Smooth muscle cell (in vitro differentiated cells): ENCODE measurements at regions not wholly inside any gene's neighbourhood (a gene's known extent, or its start where the extent isn't known, plus 50 kb on each side); places are given as distances from the start of the nearest gene placed in this dataset.

Experiments
- DNase-seq: peaks from one replicate; lab custom pipeline; 2025; ENCODE audit not compliant: unreplicated experiment; lab: John Stamatoyannopoulos, UW
- H2AFZ ChIP-seq: fragments of 200-600 bp; sonication (generic); 2 replicates; pipeline ENCODE4 v1.6.0; 2016; ENCODE audit warnings: antibody characterized with exemption, low read depth, mild to moderate bottlenecking
- H3F3A ChIP-seq: fragments of 200-600 bp; sonication (generic); 2 replicates; pipeline ENCODE4 v1.6.0; 2017; ENCODE audit warnings: antibody characterized with exemption, low read depth
- H3K27ac ChIP-seq: fragments of 200-600 bp; sonication (generic); 2 replicates; pipeline ENCODE4 v1.5.1; 2016; ENCODE audit warnings: low read depth, mild to moderate bottlenecking
- H3K27me3 ChIP-seq: fragments of 200-600 bp; sonication (generic); 2 replicates; pipeline ENCODE4 v1.6.1; 2016; ENCODE audit warnings: low read depth, mild to moderate bottlenecking
- H3K36me3 ChIP-seq: fragments of 200-600 bp; sonication (generic); 2 replicates; pipeline ENCODE4 v1.5.1; 2016; ENCODE audit warnings: low read depth
- H3K4me1 ChIP-seq: fragments of 200-600 bp; sonication (generic); 2 replicates; pipeline ENCODE4 v1.5.1; 2016; ENCODE audit warnings: low read depth
- H3K4me2 ChIP-seq: fragments of 200-600 bp; sonication (generic); 2 replicates; pipeline ENCODE4 v1.6.0; 2016; ENCODE audit warnings: mild to moderate bottlenecking
- H3K4me3 ChIP-seq: fragments of 200-600 bp; sonication (generic); 2 replicates; pipeline ENCODE4 v1.5.1; 2016; ENCODE audit warnings: mild to moderate bottlenecking
- H3K79me2 ChIP-seq: fragments of 200-600 bp; sonication (generic); 2 replicates; pipeline ENCODE4 v1.6.0; 2016; ENCODE audit warnings: low read depth, mild to moderate bottlenecking
- H3K9ac ChIP-seq: fragments of 200-600 bp; sonication (generic); 2 replicates; pipeline ENCODE4 v1.6.0; 2016; ENCODE audit warnings: low read depth
- H3K9me3 ChIP-seq: fragments of 200-600 bp; sonication (generic); replicated peaks from 2 replicates; pipeline ENCODE4 v1.5.1; 2016; ENCODE audit warnings: low read depth
- H4K20me1 ChIP-seq: fragments of 200-600 bp; sonication (generic); 2 replicates; pipeline ENCODE4 v1.6.0; 2016; ENCODE audit warnings: low read depth
- WGBS: methylation state at CpG from one replicate; pipeline ENCODE4 v1.1.7; 2016; ENCODE audit warnings: low lambda C conversion rate; 5-methylcytosine and 5-hydroxymethylcytosine counted together
- TF ChIP-seq, protein P1 (sequence below): fragments of 200-600 bp; sonication (generic); IDR thresholded peaks from 2 replicates; pipeline ENCODE4 v1.5.1; 2017; ENCODE audit warnings: borderline replicate concordance, mild to moderate bottlenecking, antibody characterized with exemption; ENCODE audit not compliant: insufficient read depth, poor library complexity, severe bottlenecking

DNA sequence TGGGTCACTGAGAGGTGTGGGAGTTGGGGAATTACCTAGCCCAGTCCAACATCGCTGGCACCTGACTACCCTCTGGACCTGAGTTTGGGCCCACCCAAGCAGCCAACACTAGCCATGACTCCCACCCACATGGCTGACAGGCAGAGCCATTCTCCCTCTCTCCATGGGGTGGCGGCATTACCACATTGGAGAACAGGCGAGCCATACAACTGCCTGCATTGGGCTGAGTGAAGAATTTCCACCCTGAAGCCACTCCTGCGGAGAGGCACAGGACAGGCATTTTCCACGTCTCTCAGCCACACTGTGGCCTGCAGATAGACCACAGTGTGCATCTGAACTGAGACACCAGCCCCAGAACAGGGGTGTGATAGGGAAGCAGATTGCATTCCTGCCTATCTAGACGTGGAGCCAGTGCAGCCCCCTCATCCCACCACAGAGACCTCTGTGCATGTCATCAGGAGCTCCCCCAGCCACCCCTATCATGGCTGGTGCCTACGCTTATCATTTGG, 58.2 kb upstream of the ANTXRL start:
- no peaks in the 10 kb centered on the region for H3K79me2 ChIP-seq
- peak; percentile 13 for DNase-seq
- TF ChIP-seq, protein P1, sequence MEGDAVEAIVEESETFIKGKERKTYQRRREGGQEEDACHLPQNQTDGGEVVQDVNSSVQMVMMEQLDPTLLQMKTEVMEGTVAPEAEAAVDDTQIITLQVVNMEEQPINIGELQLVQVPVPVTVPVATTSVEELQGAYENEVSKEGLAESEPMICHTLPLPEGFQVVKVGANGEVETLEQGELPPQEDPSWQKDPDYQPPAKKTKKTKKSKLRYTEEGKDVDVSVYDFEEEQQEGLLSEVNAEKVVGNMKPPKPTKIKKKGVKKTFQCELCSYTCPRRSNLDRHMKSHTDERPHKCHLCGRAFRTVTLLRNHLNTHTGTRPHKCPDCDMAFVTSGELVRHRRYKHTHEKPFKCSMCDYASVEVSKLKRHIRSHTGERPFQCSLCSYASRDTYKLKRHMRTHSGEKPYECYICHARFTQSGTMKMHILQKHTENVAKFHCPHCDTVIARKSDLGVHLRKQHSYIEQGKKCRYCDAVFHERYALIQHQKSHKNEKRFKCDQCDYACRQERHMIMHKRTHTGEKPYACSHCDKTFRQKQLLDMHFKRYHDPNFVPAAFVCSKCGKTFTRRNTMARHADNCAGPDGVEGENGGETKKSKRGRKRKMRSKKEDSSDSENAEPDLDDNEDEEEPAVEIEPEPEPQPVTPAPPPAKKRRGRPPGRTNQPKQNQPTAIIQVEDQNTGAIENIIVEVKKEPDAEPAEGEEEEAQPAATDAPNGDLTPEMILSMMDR = peak; percentile 83
- H2AFZ ChIP-seq = no peak overlapping the region
- no peaks in the 10 kb centered on the region for H4K20me1 ChIP-seq
- H3K9me3 ChIP-seq = no peaks in the 10 kb centered on the region
- H3K4me3 ChIP-seq = no peak overlapping the region
- no peaks in the 10 kb centered on the region for H3K36me3 ChIP-seq
- no peak overlapping the region for H3K4me2 ChIP-seq
- 17% methylated on average over 7 of the region's 7 CpGs for WGBS
- no peak overlapping the region for H3K27ac ChIP-seq
- H3K27me3 ChIP-seq = no peaks in the 10 kb centered on the region
- no peak overlapping the region for H3K9ac ChIP-seq
- H3K4me1 ChIP-seq = no peaks in the 10 kb centered on the region
- H3F3A ChIP-seq = no peaks in the 10 kb centered on the region

DNA sequence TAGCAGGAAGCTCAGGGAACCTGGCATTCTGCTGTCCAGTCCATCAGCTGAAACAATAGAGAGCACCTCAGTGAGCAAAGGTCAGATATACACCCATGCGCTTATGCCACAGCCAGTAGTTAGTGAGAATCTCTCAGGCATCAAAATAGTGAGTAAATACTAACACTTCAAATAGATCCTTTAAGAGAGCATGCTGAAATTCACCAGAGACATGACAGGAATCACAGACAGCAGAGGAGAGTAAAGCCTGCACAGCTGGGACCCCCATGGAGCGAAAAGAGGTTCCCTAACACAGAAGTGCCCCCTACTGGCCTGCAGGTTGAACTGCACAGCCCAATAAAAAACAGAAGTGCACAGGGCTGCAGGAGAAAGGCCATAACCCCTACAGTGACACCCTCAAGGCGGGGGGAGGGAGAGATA, 57.6 kb upstream of the ANTXRL start:
- no peaks in the 10 kb centered on the region for H4K20me1 ChIP-seq
- H2AFZ ChIP-seq = no peak overlapping the region
- no peaks in the 10 kb centered on the region for H3K27me3 ChIP-seq
- no peaks in the 10 kb centered on the region for H3K36me3 ChIP-seq
- WGBS = 46% methylated on average over 3 of the region's 3 CpGs
- H3K4me2 ChIP-seq = no peak overlapping the region
- H3K9me3 ChIP-seq = no peaks in the 10 kb centered on the region
- H3K9ac ChIP-seq = no peak overlapping the region
- no peaks in the 10 kb centered on the region for H3K4me1 ChIP-seq
- no peak for DNase-seq
- no peak overlapping the region for H3K4me3 ChIP-seq
- no peaks in the 10 kb centered on the region for H3K79me2 ChIP-seq
- TF ChIP-seq, protein P1 = peak; percentile 58
- H3F3A ChIP-seq = no peaks in the 10 kb centered on the region
- H3K27ac ChIP-seq = no peak overlapping the region

DNA sequence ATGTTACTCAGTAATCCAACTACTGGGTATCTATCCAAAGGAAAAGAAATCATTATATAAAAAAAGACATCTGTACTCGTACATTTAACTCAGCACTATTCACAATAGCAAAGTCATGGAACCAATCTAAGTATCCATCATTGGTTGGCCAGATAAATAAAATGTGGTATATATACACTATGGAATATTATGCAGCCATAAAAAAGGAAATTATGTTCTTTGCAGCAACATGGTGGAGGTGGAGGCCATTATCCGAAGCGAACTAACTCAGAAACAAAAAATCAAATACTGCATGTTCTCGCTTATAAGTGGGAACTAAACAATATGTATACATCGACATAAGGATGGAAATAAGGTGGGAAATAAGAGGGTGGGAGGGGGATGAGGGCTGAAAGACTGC, 56.2 kb upstream of the ANTXRL start:
- no peak overlapping the region for H2AFZ ChIP-seq
- H3K9ac ChIP-seq = no peak overlapping the region
- no peak overlapping the region for H3K4me2 ChIP-seq
- H4K20me1 ChIP-seq = no peaks in the 10 kb centered on the region
- no peaks in the 10 kb centered on the region for H3F3A ChIP-seq
- no peaks in the 10 kb centered on the region for H3K9me3 ChIP-seq
- no peaks in the 10 kb centered on the region for H3K36me3 ChIP-seq
- H3K27me3 ChIP-seq = no peaks in the 10 kb centered on the region
- no peak overlapping the region for H3K4me3 ChIP-seq
- no peaks in the 10 kb centered on the region for H3K4me1 ChIP-seq
- TF ChIP-seq, protein P1 = no peak
- H3K27ac ChIP-seq = no peak overlapping the region
- WGBS = 96% methylated on average over 5 of the region's 5 CpGs
- DNase-seq = no peak
- H3K79me2 ChIP-seq = no peaks in the 10 kb centered on the region

DNA sequence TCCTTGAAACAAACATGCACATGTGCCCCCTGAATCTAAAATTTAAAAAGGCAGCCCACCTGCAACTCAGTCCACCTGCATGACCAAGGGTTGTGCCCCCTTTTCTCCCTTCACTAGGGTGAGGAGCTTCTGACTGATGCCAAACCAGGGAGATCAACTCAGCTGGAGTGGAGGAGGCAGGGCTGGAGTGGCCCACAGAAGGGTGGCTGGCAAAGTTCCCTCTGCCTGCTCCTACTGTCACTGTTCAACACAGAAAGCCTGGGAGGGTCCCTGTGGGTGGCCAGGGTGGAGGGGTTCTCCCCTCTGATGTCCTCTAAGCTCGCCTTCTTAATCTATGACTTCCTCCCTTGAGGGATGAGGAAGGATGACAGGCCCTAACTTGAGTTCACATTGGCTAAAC, 55.7 kb upstream of the ANTXRL start:
- H3K4me2 ChIP-seq = no peak overlapping the region
- H3K4me3 ChIP-seq = no peak overlapping the region
- TF ChIP-seq, protein P1 = no peak
- no peak overlapping the region for H3K27ac ChIP-seq
- WGBS = 82% methylated on average over 1 of the region's 1 CpG
- H3K27me3 ChIP-seq = no peaks in the 10 kb centered on the region
- H3K4me1 ChIP-seq = no peaks in the 10 kb centered on the region
- no peak overlapping the region for H3K9ac ChIP-seq
- no peaks in the 10 kb centered on the region for H4K20me1 ChIP-seq
- no peaks in the 10 kb centered on the region for H3F3A ChIP-seq
- no peaks in the 10 kb centered on the region for H3K79me2 ChIP-seq
- no peak for DNase-seq
- H2AFZ ChIP-seq = no peak overlapping the region
- no peaks in the 10 kb centered on the region for H3K9me3 ChIP-seq
- H3K36me3 ChIP-seq = no peaks in the 10 kb centered on the region
